ENCODE measurements at regions not wholly inside any gene's neighbourhood (a gene's known extent, or its start where the extent isn't known, plus 50 kb on each side); places are given as distances from the start of the nearest gene placed in this dataset.
"Not testable (repeated sequence)": the region's sequence is repeated elsewhere in the genome, so short reads cannot be mapped to it uniquely, and the experiment has no call there.

DNA sequence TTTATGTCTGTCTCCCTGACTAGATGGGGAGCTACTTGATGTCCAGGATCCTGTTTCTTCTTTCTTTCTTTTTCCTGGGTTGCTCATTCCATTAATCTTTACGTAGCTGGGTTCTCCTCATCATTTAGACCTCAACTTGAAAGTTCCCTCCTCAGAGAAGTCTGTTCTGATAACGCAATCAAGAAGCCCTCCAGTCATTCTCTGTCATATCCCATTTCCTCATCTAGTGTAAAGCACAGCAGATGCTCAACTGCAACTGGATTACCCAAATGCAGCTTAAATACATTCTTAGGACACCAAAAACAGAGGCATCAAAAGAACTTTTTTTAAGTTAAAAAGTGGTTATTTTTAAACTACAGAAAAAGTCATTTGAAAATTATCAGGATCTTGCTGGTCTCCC is 51.7 kb upstream of the ST3GAL6 start:
- TF ChIP-seq, protein P1, sequence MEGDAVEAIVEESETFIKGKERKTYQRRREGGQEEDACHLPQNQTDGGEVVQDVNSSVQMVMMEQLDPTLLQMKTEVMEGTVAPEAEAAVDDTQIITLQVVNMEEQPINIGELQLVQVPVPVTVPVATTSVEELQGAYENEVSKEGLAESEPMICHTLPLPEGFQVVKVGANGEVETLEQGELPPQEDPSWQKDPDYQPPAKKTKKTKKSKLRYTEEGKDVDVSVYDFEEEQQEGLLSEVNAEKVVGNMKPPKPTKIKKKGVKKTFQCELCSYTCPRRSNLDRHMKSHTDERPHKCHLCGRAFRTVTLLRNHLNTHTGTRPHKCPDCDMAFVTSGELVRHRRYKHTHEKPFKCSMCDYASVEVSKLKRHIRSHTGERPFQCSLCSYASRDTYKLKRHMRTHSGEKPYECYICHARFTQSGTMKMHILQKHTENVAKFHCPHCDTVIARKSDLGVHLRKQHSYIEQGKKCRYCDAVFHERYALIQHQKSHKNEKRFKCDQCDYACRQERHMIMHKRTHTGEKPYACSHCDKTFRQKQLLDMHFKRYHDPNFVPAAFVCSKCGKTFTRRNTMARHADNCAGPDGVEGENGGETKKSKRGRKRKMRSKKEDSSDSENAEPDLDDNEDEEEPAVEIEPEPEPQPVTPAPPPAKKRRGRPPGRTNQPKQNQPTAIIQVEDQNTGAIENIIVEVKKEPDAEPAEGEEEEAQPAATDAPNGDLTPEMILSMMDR (IDR thresholded peaks at IDR 0.05; ENCODE audit: insufficient read depth, low read depth, low read length, missing control alignments) = no peak
- no peak for DNase-seq (ENCODE audit: low read depth)
- H3K4me3 ChIP-seq (ENCODE audit: low read length) = no peak overlapping the region

DNA sequence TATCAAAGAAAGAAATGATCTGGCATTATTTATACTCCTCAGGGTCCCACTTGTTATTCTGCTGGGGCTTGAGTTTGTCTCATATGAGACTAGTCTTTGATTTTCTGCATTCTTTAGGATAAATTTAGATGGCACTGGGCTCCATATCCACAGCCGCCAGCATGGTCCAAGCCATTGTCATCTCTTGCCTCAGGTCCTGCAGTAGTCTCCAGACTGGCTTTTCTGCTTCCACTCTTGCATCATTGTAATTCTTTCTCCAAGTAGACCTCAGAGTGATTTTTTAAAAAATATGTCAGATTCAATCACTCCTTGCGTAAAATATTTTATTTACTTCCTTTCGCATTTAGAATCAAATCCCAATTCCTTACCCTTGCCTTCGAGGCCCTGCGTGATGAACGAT is 50.4 kb upstream of the ST3GAL6 start:
- no peak overlapping the region for H3K4me3 ChIP-seq (ENCODE audit: low read length)
- DNase-seq (ENCODE audit: low read depth) = peak; percentile 17
- TF ChIP-seq, protein P1 (IDR thresholded peaks at IDR 0.05; ENCODE audit: insufficient read depth, low read depth, low read length, missing control alignments) = no peak

DNA sequence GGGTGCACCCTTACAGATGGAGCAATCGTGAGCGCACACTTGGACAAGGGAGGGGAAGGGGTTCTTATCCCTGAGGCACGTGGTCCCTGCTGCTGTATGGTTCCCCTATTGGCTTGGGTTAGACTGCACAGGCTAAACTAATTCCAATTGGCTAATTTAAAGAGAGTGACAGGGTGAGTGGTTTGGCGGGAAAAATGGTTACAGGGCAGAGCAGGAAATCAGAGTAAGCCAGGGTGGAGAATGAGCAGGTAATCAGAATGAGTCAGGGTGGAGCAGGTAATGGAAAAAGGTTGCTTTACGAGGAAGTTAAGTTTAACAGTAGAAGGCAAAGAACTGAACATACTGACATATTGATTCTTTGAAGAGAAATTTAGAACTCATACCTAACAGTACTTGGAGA is 49.8 kb upstream of the ST3GAL6 start:
- peak; percentile 51 for DNase-seq (ENCODE audit: low read depth)
- not testable (repeated sequence) for H3K4me3 ChIP-seq (ENCODE audit: low read length)
